ENCODE measurements at regions not wholly inside any gene's neighbourhood (a gene's known extent, or its start where the extent isn't known, plus 50 kb on each side); places are given as distances from the start of the nearest gene placed in this dataset.

DNA sequence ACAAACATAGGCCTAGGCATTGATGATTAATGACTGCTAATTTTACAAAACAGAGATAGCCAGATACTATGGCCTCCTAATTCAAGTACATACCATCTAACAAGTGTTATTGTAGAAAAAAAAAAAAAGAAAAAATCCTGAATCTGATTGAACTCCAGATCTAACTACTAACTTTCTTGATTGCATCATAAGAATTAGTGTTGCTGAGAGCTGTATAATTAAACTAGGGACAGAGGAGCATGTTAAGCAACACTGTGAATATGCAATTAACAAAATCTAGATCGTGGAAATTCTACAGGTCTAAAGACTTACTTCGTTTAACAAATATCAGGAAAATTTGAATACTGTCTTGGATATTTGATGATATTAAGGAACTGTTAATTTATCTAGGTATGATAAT is 208.3 kb upstream of the ZNF608 start:
- TF ChIP-seq, protein P1, sequence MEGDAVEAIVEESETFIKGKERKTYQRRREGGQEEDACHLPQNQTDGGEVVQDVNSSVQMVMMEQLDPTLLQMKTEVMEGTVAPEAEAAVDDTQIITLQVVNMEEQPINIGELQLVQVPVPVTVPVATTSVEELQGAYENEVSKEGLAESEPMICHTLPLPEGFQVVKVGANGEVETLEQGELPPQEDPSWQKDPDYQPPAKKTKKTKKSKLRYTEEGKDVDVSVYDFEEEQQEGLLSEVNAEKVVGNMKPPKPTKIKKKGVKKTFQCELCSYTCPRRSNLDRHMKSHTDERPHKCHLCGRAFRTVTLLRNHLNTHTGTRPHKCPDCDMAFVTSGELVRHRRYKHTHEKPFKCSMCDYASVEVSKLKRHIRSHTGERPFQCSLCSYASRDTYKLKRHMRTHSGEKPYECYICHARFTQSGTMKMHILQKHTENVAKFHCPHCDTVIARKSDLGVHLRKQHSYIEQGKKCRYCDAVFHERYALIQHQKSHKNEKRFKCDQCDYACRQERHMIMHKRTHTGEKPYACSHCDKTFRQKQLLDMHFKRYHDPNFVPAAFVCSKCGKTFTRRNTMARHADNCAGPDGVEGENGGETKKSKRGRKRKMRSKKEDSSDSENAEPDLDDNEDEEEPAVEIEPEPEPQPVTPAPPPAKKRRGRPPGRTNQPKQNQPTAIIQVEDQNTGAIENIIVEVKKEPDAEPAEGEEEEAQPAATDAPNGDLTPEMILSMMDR (IDR thresholded peaks at IDR 0.05), result no peak
- TF ChIP-seq POLR2A (IDR thresholded peaks at IDR 0.05), result no peak

Data from tibial nerve (tissue), 3 donors.